ENCODE measurements at regions not wholly inside any gene's neighbourhood (a gene's known extent, or its start where the extent isn't known, plus 50 kb on each side); places are given as distances from the start of the nearest gene placed in this dataset.

DNA sequence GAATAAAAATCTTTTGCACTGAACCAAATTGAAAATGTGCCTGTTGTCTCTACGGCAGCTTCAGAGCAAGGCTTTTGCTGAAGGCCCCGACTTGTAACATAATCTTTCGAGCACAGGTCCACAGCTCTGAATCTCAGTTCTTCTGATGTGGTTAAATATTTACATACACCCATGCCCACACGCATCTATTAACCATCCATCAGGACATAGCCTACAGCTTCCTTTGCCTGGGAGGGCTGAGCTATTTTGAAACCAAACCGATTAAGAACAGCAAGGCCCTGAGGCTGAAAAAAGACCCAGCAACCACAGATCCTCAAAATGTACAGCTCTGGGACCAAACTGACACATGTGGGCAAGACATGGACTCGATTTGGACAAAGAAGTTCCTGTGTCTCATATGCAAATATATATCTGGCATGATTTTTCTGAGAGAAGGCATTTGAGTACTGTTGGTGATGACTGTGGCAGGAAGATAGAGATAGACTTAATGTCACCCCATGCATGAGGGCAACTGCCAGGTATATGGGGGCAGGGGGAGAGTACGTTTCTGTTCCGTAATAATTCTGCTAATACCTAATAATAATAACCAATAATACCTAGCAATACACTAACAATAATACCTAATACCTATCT lies 322.7 kb upstream of the PLET1 start:
- no peak overlapping the region for H3K4me3 ChIP-seq (ENCODE audit: low read depth, low read length)
- TF ChIP-seq, protein P1, sequence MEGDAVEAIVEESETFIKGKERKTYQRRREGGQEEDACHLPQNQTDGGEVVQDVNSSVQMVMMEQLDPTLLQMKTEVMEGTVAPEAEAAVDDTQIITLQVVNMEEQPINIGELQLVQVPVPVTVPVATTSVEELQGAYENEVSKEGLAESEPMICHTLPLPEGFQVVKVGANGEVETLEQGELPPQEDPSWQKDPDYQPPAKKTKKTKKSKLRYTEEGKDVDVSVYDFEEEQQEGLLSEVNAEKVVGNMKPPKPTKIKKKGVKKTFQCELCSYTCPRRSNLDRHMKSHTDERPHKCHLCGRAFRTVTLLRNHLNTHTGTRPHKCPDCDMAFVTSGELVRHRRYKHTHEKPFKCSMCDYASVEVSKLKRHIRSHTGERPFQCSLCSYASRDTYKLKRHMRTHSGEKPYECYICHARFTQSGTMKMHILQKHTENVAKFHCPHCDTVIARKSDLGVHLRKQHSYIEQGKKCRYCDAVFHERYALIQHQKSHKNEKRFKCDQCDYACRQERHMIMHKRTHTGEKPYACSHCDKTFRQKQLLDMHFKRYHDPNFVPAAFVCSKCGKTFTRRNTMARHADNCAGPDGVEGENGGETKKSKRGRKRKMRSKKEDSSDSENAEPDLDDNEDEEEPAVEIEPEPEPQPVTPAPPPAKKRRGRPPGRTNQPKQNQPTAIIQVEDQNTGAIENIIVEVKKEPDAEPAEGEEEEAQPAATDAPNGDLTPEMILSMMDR (IDR thresholded peaks at IDR 0.05; ENCODE audit: insufficient read depth, low read depth, low read length, missing control alignments) = no peak
- peak; percentile 93 for DNase-seq (ENCODE audit: low read depth)

DNA sequence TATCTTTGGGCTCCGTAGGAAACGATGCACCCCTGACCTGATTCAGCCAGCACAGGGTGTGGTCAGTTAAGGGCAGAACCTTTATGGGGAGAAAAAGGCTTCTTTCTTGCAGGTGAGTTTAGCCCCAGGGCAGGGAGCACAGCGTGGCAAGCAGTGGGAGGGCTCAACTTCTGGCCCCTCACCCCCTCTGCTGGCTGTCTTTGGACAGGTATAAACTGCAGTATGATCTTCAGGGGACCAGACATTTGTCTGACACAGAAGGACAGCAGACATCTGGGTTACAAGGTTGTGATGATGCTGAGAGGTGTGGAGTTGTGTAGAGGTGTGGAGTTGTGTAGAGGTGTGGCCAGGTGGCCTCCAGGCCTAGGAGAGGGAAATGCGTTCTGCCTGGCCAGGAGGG lies 324.0 kb upstream of the PLET1 start:
- TF ChIP-seq, protein P1 (IDR thresholded peaks at IDR 0.05; ENCODE audit: insufficient read depth, low read depth, low read length, missing control alignments) = peak; percentile 26
- DNase-seq (ENCODE audit: low read depth) = peak; percentile 38
- no peak overlapping the region for H3K4me3 ChIP-seq (ENCODE audit: low read depth, low read length)

DNA sequence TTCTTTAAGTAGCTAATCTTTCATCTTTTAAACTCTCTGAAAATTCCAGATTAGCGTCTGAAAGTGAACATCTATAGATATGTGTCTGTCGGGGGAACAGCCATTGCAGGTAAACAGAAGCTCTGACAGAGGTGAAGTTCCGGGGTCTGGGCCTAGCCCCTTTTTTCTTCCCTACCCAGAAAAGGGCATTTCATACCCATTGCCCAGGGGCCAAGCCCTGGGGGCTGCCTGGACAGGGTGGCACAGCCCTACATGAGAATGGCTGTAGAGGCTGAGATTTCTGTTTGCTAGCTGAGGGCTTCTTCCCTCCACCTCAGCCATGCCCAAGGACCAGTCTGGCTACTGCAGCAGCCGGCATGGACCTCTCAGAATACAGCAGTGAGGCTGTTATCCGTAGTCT lies 327.0 kb upstream of the PLET1 start:
- TF ChIP-seq, protein P1 (IDR thresholded peaks at IDR 0.05; ENCODE audit: insufficient read depth, low read depth, low read length, missing control alignments) = no peak
- no peak for DNase-seq (ENCODE audit: low read depth)
- no peak overlapping the region for H3K4me3 ChIP-seq (ENCODE audit: low read depth, low read length)

DNA sequence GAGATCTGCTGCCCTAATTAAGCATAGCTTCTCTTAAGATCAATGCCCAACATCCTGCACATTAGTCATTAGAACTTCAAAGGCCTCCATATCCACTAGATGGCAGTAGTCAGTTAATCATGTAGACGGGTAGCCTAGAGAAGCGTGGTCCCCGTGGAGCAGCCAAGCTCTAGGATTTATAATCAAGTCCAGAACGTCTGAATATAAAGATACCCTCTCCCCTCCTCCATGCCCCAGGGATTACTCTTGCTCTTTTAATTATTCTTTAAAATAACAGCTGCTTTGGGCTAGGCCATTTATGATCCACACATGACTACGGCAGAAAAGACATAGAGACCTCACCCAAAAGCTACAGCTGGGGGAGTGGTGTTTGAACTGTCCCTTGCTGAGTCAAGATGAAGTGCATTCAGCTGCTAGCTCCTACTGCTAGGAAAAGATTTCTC lies 327.6 kb upstream of the PLET1 start:
- DNase-seq (ENCODE audit: low read depth) = peak; percentile 86
- TF ChIP-seq, protein P1 (IDR thresholded peaks at IDR 0.05; ENCODE audit: insufficient read depth, low read depth, low read length, missing control alignments) = peak; percentile 55
- H3K4me3 ChIP-seq (ENCODE audit: low read depth, low read length) = no peak overlapping the region

DNA sequence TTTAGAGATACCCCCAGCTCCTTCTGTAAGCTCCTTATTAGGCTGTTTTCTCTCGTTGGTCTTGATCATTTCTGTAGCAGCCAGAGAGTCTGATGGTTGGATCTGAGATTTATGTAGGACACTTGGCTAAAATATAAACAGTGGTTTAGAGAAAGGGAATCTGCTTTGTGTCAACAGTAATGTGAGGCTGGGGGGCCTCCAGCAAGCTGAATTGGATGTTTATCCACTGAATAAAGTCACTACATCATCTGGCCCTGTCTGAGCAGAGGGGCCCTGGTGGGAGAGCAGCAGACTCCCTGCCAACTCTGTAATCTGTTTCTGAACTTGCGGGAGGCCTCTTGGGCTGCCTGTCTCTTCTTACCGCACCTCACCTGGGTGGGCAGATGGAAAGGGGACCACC lies 328.5 kb upstream of the PLET1 start:
- DNase-seq (ENCODE audit: low read depth) = no peak
- TF ChIP-seq, protein P1 (IDR thresholded peaks at IDR 0.05; ENCODE audit: insufficient read depth, low read depth, low read length, missing control alignments) = no peak
- H3K4me3 ChIP-seq (ENCODE audit: low read depth, low read length) = no peak overlapping the region

DNA sequence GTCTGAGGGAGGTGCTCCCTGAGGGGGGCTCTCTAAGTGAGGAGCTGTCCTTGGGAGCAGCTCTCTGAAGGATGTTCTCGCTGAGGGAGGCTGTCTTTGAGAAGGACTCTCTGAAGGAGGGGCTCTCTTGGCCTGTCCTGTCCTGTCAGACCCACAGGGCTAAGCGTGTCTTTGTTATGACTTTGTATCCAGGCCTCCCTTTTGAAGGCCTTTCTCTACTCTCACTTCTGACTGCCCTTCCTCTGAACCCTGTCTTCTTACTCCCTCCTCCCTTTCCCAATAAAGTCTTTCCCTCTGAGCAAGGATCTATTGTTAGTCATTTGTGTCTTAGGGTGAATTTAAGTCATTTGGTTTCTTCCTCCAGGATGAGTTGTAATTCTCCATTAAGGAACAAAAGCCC lies 330.1 kb upstream of the PLET1 start:
- no peak for DNase-seq (ENCODE audit: low read depth)
- no peak overlapping the region for H3K4me3 ChIP-seq (ENCODE audit: low read depth, low read length)
- TF ChIP-seq, protein P1 (IDR thresholded peaks at IDR 0.05; ENCODE audit: insufficient read depth, low read depth, low read length, missing control alignments) = no peak

DNA sequence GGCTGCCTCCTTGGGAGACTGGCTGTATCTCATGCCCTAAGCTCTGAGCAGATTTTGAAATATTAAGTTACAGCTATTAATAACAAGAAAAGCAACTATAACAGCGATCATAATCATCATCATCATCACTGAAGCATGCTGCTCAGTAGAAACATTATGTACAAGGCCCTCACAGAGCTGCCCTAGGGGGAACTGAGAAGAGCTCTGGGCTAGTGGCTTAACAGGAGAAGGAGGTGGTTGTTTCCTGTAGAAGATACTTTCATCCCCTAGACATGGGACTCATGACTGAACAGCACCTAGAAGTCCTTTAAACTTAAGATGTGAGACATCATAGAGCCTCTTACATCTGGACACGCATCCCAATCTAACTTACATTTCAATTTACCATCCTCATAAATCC lies 332.8 kb upstream of the PLET1 start:
- TF ChIP-seq, protein P1 (IDR thresholded peaks at IDR 0.05; ENCODE audit: insufficient read depth, low read depth, low read length, missing control alignments) = no peak
- H3K4me3 ChIP-seq (ENCODE audit: low read depth, low read length) = no peak overlapping the region
- peak; percentile 41 for DNase-seq (ENCODE audit: low read depth)
